Naive B cell (primary cell): ENCODE measurements at regions not wholly inside any gene's neighbourhood (a gene's known extent, or its start where the extent isn't known, plus 50 kb on each side); places are given as distances from the start of the nearest gene placed in this dataset.

ENCODE experiments used
- ATAC-seq, 2 donors: fragments of 150-1000 bp; cut with Tn5 transposase; 2 replicates each; pipeline ENCODE4 v1.10.0; 2021; ENCODE audit warnings: low read depth in 2 of 2, mild to moderate bottlenecking in 2 of 2, moderate library complexity in 2 of 2
- DNase-seq: peaks from one replicate; pipeline ENCODE4 v3.0.0; 2022
- H3K27ac Mint-ChIP-seq, 6 donors: one replicate each; pipeline ENCODE4 v1.8.0; 2020 to 2022; ENCODE audit warnings: mild to moderate bottlenecking in 6 of 6, mixed read lengths in 6 of 6, moderate library complexity in 5 of 6, inconsistent platforms in 2 of 6
- H3K27me3 Mint-ChIP-seq, 3 donors: one replicate each; pipeline ENCODE4 v1.8.0; 2021 to 2022; ENCODE audit warnings: mixed read lengths in 3 of 3, mild to moderate bottlenecking in 1 of 3
- H3K36me3 Mint-ChIP-seq, 2 donors: one replicate each; pipeline ENCODE4 v1.8.0; 2020 to 2022; ENCODE audit warnings: mixed read lengths in 2 of 2, inconsistent platforms in 1 of 2, mild to moderate bottlenecking in 1 of 2
- H3K4me1 Mint-ChIP-seq, 3 donors: one replicate each; pipeline ENCODE4 v1.8.0; 2020 to 2022; ENCODE audit warnings: mixed read lengths in 3 of 3, inconsistent platforms in 1 of 3, mild to moderate bottlenecking in 1 of 3, moderate library complexity in 1 of 3
- H3K4me3 Mint-ChIP-seq, 8 donors: one replicate each; pipeline ENCODE4 v1.8.0; 2020 to 2022; ENCODE audit warnings: mild to moderate bottlenecking in 8 of 8, mixed read lengths in 8 of 8, moderate library complexity in 8 of 8, inconsistent platforms in 2 of 8
- H3K9me3 Mint-ChIP-seq, 7 donors: one replicate each; pipeline ENCODE4 v1.8.0; 2020 to 2022; ENCODE audit warnings: mixed read lengths in 7 of 7, mild to moderate bottlenecking in 5 of 7, inconsistent platforms in 2 of 7, moderate library complexity in 1 of 7

GRCh38 chr16:73923951-73924350, 372.7 kb upstream of the PSMD7 start:
- no peak overlapping the region for H3K4me3 Mint-ChIP-seq
- H3K27me3 Mint-ChIP-seq: peaks cover 0 to 7% (median 6%) of the 10 kb centered on the region in 3 donors
- no peak overlapping the region for H3K27ac Mint-ChIP-seq
- no peak for DNase-seq
- H3K9me3 Mint-ChIP-seq: peaks cover 13 to 37% (median 16%) of the 10 kb centered on the region in 7 donors
- no peak for ATAC-seq
- H3K4me1 Mint-ChIP-seq: no peaks in the 10 kb centered on the region
- H3K36me3 Mint-ChIP-seq: peaks cover 8 to 13% of the 10 kb centered on the region in 2 donors

GRCh38 chr16:73921295-73921694, 375.3 kb upstream of the PSMD7 start:
- no peak for DNase-seq
- Mint-ChIP-seq H3K4me1 (no peaks in the 10 kb centered on the region), H3K9me3 (peaks cover 0 to 16% (median 5%) of the 10 kb centered on the region in 7 donors), H3K27me3 (peaks cover 11 to 17% (median 15%) of the 10 kb centered on the region in 3 donors), H3K27ac (no peak overlapping the region), H3K4me3 (no peak overlapping the region), H3K36me3 (no peaks in the 10 kb centered on the region)
- no peak for ATAC-seq

- H3K27me3 Mint-ChIP-seq: peaks cover 15 to 17% (median 16%) of the 10 kb centered on the region in 3 donors
- H3K27ac Mint-ChIP-seq: no peak overlapping the region
- H3K4me1 Mint-ChIP-seq: no peaks in the 10 kb centered on the region
- H3K36me3 Mint-ChIP-seq: no peaks in the 10 kb centered on the region
- no peak for DNase-seq
- H3K9me3 Mint-ChIP-seq: peaks cover 0 to 5% (median 0%) of the 10 kb centered on the region in 7 donors
- ATAC-seq: no peak
- peak overlapping the region in 1 of 8 donors; percentile 76 for H3K4me3 Mint-ChIP-seq
These were observed 379.6 kb upstream of the PSMD7 start for GRCh38 chr16:73916829-73917594.

GRCh38 chr16:73915935-73916334, 380.7 kb upstream of the PSMD7 start:
- ATAC-seq (no peak), DNase-seq (no peak)
- H3K4me1 Mint-ChIP-seq: no peaks in the 10 kb centered on the region
- no peaks in the 10 kb centered on the region for H3K36me3 Mint-ChIP-seq
- H3K27me3 Mint-ChIP-seq: peaks cover 13 to 17% (median 15%) of the 10 kb centered on the region in 3 donors
- H3K9me3 Mint-ChIP-seq: peaks cover 0 to 5% (median 0%) of the 10 kb centered on the region in 7 donors
- no peak overlapping the region for H3K4me3 Mint-ChIP-seq
- H3K27ac Mint-ChIP-seq: no peak overlapping the region

- no peaks in the 10 kb centered on the region for H3K4me1 Mint-ChIP-seq
- ATAC-seq (no peak), DNase-seq (no peak)
- H3K4me3 Mint-ChIP-seq: no peak overlapping the region
- no peaks in the 10 kb centered on the region for H3K36me3 Mint-ChIP-seq
- H3K27me3 Mint-ChIP-seq: peaks cover 11 to 15% (median 13%) of the 10 kb centered on the region in 3 donors
- no peak overlapping the region for H3K27ac Mint-ChIP-seq
- H3K9me3 Mint-ChIP-seq: peaks cover 0 to 5% (median 0%) of the 10 kb centered on the region in 7 donors
These were observed 381.5 kb upstream of the PSMD7 start for GRCh38 chr16:73915140-73915539.

- peaks cover 0 to 5% (median 0%) of the 10 kb centered on the region in 7 donors for H3K9me3 Mint-ChIP-seq
- DNase-seq (no peak), ATAC-seq (no peak)
- no peak overlapping the region for H3K27ac Mint-ChIP-seq
- H3K27me3 Mint-ChIP-seq: peaks cover 8 to 11% (median 10%) of the 10 kb centered on the region in 3 donors
- H3K4me3 Mint-ChIP-seq: no peak overlapping the region
- H3K4me1 Mint-ChIP-seq: no peaks in the 10 kb centered on the region
- no peaks in the 10 kb centered on the region for H3K36me3 Mint-ChIP-seq
These were observed 383.8 kb upstream of the PSMD7 start for GRCh38 chr16:73912850-73913249.

- no peak overlapping the region for H3K4me3 Mint-ChIP-seq
- H3K27ac Mint-ChIP-seq: no peak overlapping the region
- ATAC-seq: no peak
- H3K4me1 Mint-ChIP-seq: no peaks in the 10 kb centered on the region
- peaks cover 0 to 5% (median 0%) of the 10 kb centered on the region in 7 donors for H3K9me3 Mint-ChIP-seq
- no peaks in the 10 kb centered on the region for H3K36me3 Mint-ChIP-seq
- DNase-seq: no peak
- peaks cover 2 to 9% (median 7%) of the 10 kb centered on the region in 3 donors for H3K27me3 Mint-ChIP-seq
These were observed 384.3 kb upstream of the PSMD7 start for GRCh38 chr16:73912281-73912680.

- no peak overlapping the region for H3K4me3 Mint-ChIP-seq
- H3K27ac Mint-ChIP-seq: no peak overlapping the region
- peaks cover 0 to 9% (median 0%) of the 10 kb centered on the region in 3 donors for H3K27me3 Mint-ChIP-seq
- H3K4me1 Mint-ChIP-seq: no peaks in the 10 kb centered on the region
- H3K36me3 Mint-ChIP-seq: no peaks in the 10 kb centered on the region
- H3K9me3 Mint-ChIP-seq: peaks cover 0 to 5% (median 0%) of the 10 kb centered on the region in 7 donors
- DNase-seq (no peak), ATAC-seq (no peak)
These were observed 387.0 kb upstream of the PSMD7 start for GRCh38 chr16:73909529-73910035.

GRCh38 chr16:73891129-73891542, 405.5 kb upstream of the PSMD7 start:
- Mint-ChIP-seq H3K4me3 (peak overlapping the region in 6 of 8 donors; percentile 4 to 63 (median 19)), H3K4me1 (peaks cover 11 to 13% (median 13%) of the 10 kb centered on the region in 3 donors), H3K36me3 (no peaks in the 10 kb centered on the region), H3K9me3 (peaks cover 0 to 1% (median 0%) of the 10 kb centered on the region in 7 donors), H3K27me3 (peaks cover 54 to 67% (median 58%) of the 10 kb centered on the region in 3 donors), H3K27ac (peak overlapping the region in 1 of 6 donors; percentile 61)
- ATAC-seq (no peak), DNase-seq (no peak)

GRCh38 chr16:73890186-73891128, 406.2 kb upstream of the PSMD7 start:
- H3K27me3 Mint-ChIP-seq: peaks cover 60 to 67% (median 63%) of the 10 kb centered on the region in 3 donors

GRCh38 chr16:73888840-73889490, 407.6 kb upstream of the PSMD7 start:
- Mint-ChIP-seq H3K9me3 (peaks cover 0 to 1% (median 0%) of the 10 kb centered on the region in 7 donors), H3K4me3 (no peak overlapping the region), H3K27me3 (peaks cover 60 to 62% (median 61%) of the 10 kb centered on the region in 3 donors), H3K36me3 (no peaks in the 10 kb centered on the region), H3K27ac (no peak overlapping the region), H3K4me1 (peaks cover 11 to 13% (median 13%) of the 10 kb centered on the region in 3 donors)
- ATAC-seq: no peak
- DNase-seq: no peak

More at GRCh38 chr16:73890186-73891128, 406.2 kb upstream of the PSMD7 start:
- DNase-seq (no peak), ATAC-seq (no peak)
- Mint-ChIP-seq H3K27ac (peak overlapping the region in 1 of 6 donors; percentile 67), H3K4me3 (peak overlapping the region in 5 of 8 donors; percentile 4 to 63 (median 21)), H3K36me3 (no peaks in the 10 kb centered on the region), H3K9me3 (peaks cover 0 to 1% (median 0%) of the 10 kb centered on the region in 7 donors), H3K4me1 (peaks cover 11 to 13% (median 13%) of the 10 kb centered on the region in 3 donors)

- H3K4me1 Mint-ChIP-seq: peaks cover 11 to 13% (median 13%) of the 10 kb centered on the region in 3 donors
- peaks cover 0 to 1% (median 0%) of the 10 kb centered on the region in 7 donors for H3K9me3 Mint-ChIP-seq
- no peaks in the 10 kb centered on the region for H3K36me3 Mint-ChIP-seq
- H3K4me3 Mint-ChIP-seq: no peak overlapping the region
- DNase-seq: no peak
- no peak overlapping the region for H3K27ac Mint-ChIP-seq
- ATAC-seq: no peak
- H3K27me3 Mint-ChIP-seq: peaks cover 52 to 57% (median 56%) of the 10 kb centered on the region in 3 donors
These were observed 408.7 kb upstream of the PSMD7 start for GRCh38 chr16:73887911-73888310.
